ENCODE measurements at regions not wholly inside any gene's neighbourhood (a gene's known extent, or its start where the extent isn't known, plus 50 kb on each side); places are given as distances from the start of the nearest gene placed in this dataset.
"Not testable (repeated sequence)": the region's sequence is repeated elsewhere in the genome, so short reads cannot be mapped to it uniquely, and the experiment has no call there.

- DNase-seq (no peak), ATAC-seq (no peak)
- no peak overlapping the region for H3K4me3 ChIP-seq
- intact Hi-C loops (cut with DNase I) = no loop called here
- no peaks in the 10 kb centered on the region for H3K27me3 ChIP-seq
- H3K9me3 ChIP-seq = no peaks in the 10 kb centered on the region
- no peak for TF ChIP-seq POLR2A (IDR thresholded peaks at IDR 0.05)
- no peak for TF ChIP-seq CTCF (IDR thresholded peaks at IDR 0.05)
- no peak overlapping the region for H3K27ac ChIP-seq
- peaks cover 6% of the 10 kb centered on the region for H3K4me1 ChIP-seq
- no peaks in the 10 kb centered on the region for H3K36me3 ChIP-seq (replicated peaks in 1 of 2; ENCODE audit: insufficient read depth in 1 of 2, low read depth in 2 of 2)
Observed at GRCh38 chr6:21335591-21335990, 258.0 kb upstream of the SOX4 start.

- Histone ChIP-seq H3K4me3 (no peak overlapping the region), H3K27ac (no peak overlapping the region), H3K9me3 (no peaks in the 10 kb centered on the region), H3K36me3 (replicated peaks in 1 of 2; ENCODE audit: insufficient read depth in 1 of 2, low read depth in 2 of 2) (no peaks in the 10 kb centered on the region), H3K4me1 (no peaks in the 10 kb centered on the region), H3K27me3 (no peaks in the 10 kb centered on the region)
- no peak for ATAC-seq
- WGBS, 2 donors = 59 to 90% methylated on average over 3 of the region's 3 CpGs
- DNase-seq = no peak
- TF ChIP-seq CTCF (IDR thresholded peaks at IDR 0.05) = no peak
- TF ChIP-seq POLR2A (IDR thresholded peaks at IDR 0.05) = no peak
- intact Hi-C loops (cut with DNase I) = no loop called here
Observed at GRCh38 chr6:21337263-21337662, 256.3 kb upstream of the SOX4 start.

- Histone ChIP-seq H3K27ac (no peak overlapping the region), H3K4me1 (no peaks in the 10 kb centered on the region), H3K36me3 (replicated peaks in 1 of 2; ENCODE audit: insufficient read depth in 1 of 2, low read depth in 2 of 2) (no peaks in the 10 kb centered on the region), H3K9me3 (no peaks in the 10 kb centered on the region), H3K27me3 (no peaks in the 10 kb centered on the region), H3K4me3 (no peak overlapping the region)
- intact Hi-C loops (cut with DNase I) = no loop called here
- WGBS, 2 donors = 76 to 81% methylated on average over 3 of the region's 3 CpGs
- DNase-seq (no peak), ATAC-seq (no peak)
- TF ChIP-seq CTCF (IDR thresholded peaks at IDR 0.05) (no peak), POLR2A (IDR thresholded peaks at IDR 0.05) (no peak)
Observed at GRCh38 chr6:21340573-21340972, 253.0 kb upstream of the SOX4 start.

GRCh38 chr6:21341910-21342309, 251.6 kb upstream of the SOX4 start:
- no peaks in the 10 kb centered on the region for H3K4me1 ChIP-seq
- H3K4me3 ChIP-seq = no peak overlapping the region
- TF ChIP-seq CTCF (IDR thresholded peaks at IDR 0.05) (no peak), POLR2A (IDR thresholded peaks at IDR 0.05) (no peak)
- WGBS, 2 donors = 51 to 81% methylated on average over 4 of the region's 4 CpGs
- intact Hi-C loops (cut with DNase I) = no loop called here
- ATAC-seq (no peak), DNase-seq (no peak)
- H3K27me3 ChIP-seq = no peaks in the 10 kb centered on the region
- H3K9me3 ChIP-seq = no peaks in the 10 kb centered on the region
- no peaks in the 10 kb centered on the region for H3K36me3 ChIP-seq (replicated peaks in 1 of 2; ENCODE audit: insufficient read depth in 1 of 2, low read depth in 2 of 2)
- H3K27ac ChIP-seq = no peak overlapping the region

- no peak for DNase-seq
- Histone ChIP-seq H3K9me3 (no peaks in the 10 kb centered on the region), H3K4me1 (no peaks in the 10 kb centered on the region), H3K27ac (no peak overlapping the region), H3K4me3 (no peak overlapping the region), H3K36me3 (replicated peaks in 1 of 2; ENCODE audit: insufficient read depth in 1 of 2, low read depth in 2 of 2) (no peaks in the 10 kb centered on the region), H3K27me3 (no peaks in the 10 kb centered on the region)
- no peak for TF ChIP-seq CTCF (IDR thresholded peaks at IDR 0.05)
- TF ChIP-seq POLR2A (IDR thresholded peaks at IDR 0.05) = no peak
- intact Hi-C loops (cut with DNase I) = no loop called here
- no peak for ATAC-seq
- 84 to 86% methylated on average over 8 of the region's 8 CpGs for WGBS, 2 donors
Observed at GRCh38 chr6:21342501-21342900, 251.1 kb upstream of the SOX4 start.

- H3K4me1 ChIP-seq; H3K9me3 ChIP-seq; H3K27ac ChIP-seq; H3K27me3 ChIP-seq; intact Hi-C loops (cut with DNase I); DNase-seq; H3K36me3 ChIP-seq (replicated peaks in 1 of 2; ENCODE audit: insufficient read depth in 1 of 2, low read depth in 2 of 2); ATAC-seq; H3K4me3 ChIP-seq: not testable (repeated sequence)
- 93% methylated on average over 1 of the region's 1 CpG for WGBS, 2 donors
Observed at GRCh38 chr6:21345704-21346103, 247.8 kb upstream of the SOX4 start.

All from body of pancreas (tissue), 4 donors.